GM10248 (cell line): ENCODE measurements at regions not wholly inside any gene's neighbourhood (a gene's known extent, or its start where the extent isn't known, plus 50 kb on each side); places are given as distances from the start of the nearest gene placed in this dataset.

Source experiments
- CTCF ChIA-PET: fragments of 300-600 bp; sonication (Branson Sonifier 250); formaldehyde crosslinking; extraction: SDS; loops from one replicate; lab custom pipeline; 2021; ENCODE audit warnings: antibody characterized with exemption; lab: Yijun Ruan, JAX
- POLR2A ChIA-PET: fragments of 350-650 bp; sonication (Branson Sonifier 250); formaldehyde crosslinking; extraction: SDS; loops from one replicate; lab custom pipeline; 2020; ENCODE audit warnings: antibody characterized with exemption; lab: Yijun Ruan, JAX
- DNase-seq: peaks from one replicate; pipeline ENCODE4 v3.0.0; 2012; ENCODE audit errors: extremely low spot score
- CTCF ChIP-seq: IDR thresholded peaks from 2 replicates; pipeline ENCODE4 v1.5.1; 2012; ENCODE audit warnings: mild to moderate bottlenecking, low read depth; ENCODE audit errors: extremely low read depth, missing control alignments, control extremely low read depth

- TF ChIP-seq CTCF: no peak
- ChIA-PET CTCF (interaction anchor here (1.2 to 1.9 kb wide), 3 partner anchors 10 to 35 kb away, joined by 3 to 4 read pairs (median 3); no protein-coding TSS in a partner anchor), POLR2A (no interaction called here)
- DNase-seq: no peak
These were observed 375.1 kb upstream of the KCNH7 start for GRCh38 chr2:163213661-163214081.

GRCh38 chr2:163210430-163210918 lies 371.9 kb upstream of the KCNH7 start:
- CTCF ChIA-PET: no interaction called here
- no peak for DNase-seq
- TF ChIP-seq CTCF: no peak
- POLR2A ChIA-PET: no interaction called here

DNA sequence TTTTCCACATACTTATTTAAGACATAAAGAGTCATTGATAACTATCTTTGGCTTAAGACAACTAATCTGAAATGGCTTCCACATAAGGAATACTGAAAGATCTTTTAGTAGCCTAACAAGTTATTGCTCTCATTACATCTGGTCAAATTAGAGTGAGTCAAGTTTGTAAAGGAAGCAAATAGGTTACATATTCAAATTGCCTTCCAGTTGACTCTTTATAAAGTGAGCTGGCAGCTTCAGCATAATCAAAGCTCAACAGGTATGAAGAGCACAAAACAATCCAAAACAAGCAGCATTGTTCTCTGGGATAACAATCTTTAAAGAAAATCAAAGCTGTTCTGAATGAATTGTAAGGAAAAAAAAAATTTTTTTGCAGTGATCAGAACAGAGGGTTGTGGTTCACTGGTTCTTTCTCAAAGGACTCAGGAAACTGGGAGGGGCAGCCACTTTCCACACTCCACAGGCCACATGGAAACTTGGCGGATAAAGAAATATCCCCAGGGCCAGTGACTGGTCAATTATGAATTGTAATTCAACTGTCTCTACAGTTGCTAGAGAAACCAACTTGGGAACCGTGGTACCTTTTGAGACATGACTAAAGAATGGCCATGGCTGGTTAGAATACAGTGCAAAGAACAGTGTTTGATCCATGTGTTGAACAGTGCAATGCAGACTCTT lies 369.3 kb upstream of the KCNH7 start:
- POLR2A ChIA-PET: no interaction called here
- no peak for DNase-seq
- TF ChIP-seq CTCF: no peak
- CTCF ChIA-PET: interaction anchor here (1.5 kb wide), 1 partner anchor 25 kb away, joined by 10 read pairs; no protein-coding TSS in a partner anchor

GRCh38 chr2:163205589-163206254 lies 367.2 kb upstream of the KCNH7 start:
- no peak for DNase-seq
- POLR2A ChIA-PET: no interaction called here
- CTCF ChIA-PET: interaction anchor here (1.3 kb wide), 1 partner anchor 37 kb away, joined by 3 read pairs; no protein-coding TSS in a partner anchor
- TF ChIP-seq CTCF: no peak

DNA sequence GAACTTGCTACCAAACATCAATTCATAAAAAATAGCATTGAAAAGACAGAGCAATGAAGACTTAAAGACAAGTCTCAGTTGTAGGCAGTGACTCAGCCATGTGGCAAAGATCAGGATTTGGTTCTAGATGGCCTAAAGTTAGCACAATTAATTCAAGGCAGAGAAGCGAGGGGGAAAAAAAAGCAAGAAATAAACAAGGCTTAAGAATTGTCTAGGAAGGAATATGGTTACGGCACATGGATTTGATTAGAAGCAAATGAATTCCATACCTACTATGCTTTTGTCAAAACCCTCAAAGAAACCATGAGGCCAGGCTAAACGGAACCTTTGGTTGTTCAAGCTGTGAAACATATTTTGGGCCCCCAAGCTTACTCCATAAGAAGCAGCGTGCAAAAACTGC lies 362.2 kb upstream of the KCNH7 start:
- DNase-seq: no peak
- no peak for TF ChIP-seq CTCF
- ChIA-PET CTCF (interaction anchor here (0.7 to 1.4 kb wide), 2 partner anchors 9 to 32 kb away, joined by 3 to 5 read pairs; no protein-coding TSS in a partner anchor), POLR2A (no interaction called here)

DNA sequence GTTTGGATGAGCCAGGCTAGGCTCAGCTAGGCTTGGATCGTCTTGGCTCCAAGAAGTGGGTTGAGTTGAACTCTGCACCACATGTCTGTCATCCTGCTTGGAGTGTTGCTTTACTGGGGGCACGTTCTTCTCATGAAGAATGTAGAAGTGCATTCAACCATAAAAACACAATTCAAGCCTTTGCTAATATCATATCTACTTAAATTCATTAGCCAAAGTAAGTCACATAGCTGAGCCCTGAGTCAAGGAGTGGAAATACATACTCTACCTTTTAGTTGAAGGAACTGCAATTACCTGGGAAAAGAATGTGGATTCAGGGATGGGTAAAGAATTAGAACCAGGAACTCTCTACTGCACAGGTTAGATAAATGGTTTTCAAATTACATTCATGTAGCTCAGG lies 360.4 kb upstream of the KCNH7 start:
- no peak for TF ChIP-seq CTCF
- DNase-seq: no peak
- ChIA-PET CTCF (interaction anchor here (1.2 to 2.5 kb wide), 2 partner anchors 16 to 30 kb away, joined by 4 to 10 read pairs; no protein-coding TSS in a partner anchor), POLR2A (no interaction called here)
